Uterus (tissue), 3 donors: ENCODE measurements at regions not wholly inside any gene's neighbourhood (a gene's known extent, or its start where the extent isn't known, plus 50 kb on each side); places are given as distances from the start of the nearest gene placed in this dataset.

ENCODE experiments used
- DNase-seq, 2 donors: peaks; one replicate each; pipeline ENCODE4 v3.0.0-alpha.2; 2019 to 2020
- H3K27ac ChIP-seq, 2 donors: fragments of 200-600 bp; sonication (generic); 1 replicate in 1 of 2; 2 replicates in 1 of 2; pipeline ENCODE4 v1.5.1; 2016 to 2018
- H3K27me3 ChIP-seq, 2 donors: fragments of 200-600 bp; sonication (generic); one replicate each; pipeline ENCODE4 v1.5.1; 2018 to 2019; ENCODE audit warnings: control low read depth in 1 of 2
- H3K36me3 ChIP-seq, 2 donors: fragments of 200-600 bp; sonication (generic); one replicate each; pipeline ENCODE4 v1.5.1; 2019; ENCODE audit warnings: control low read depth in 1 of 2
- H3K4me1 ChIP-seq, 2 donors: fragments of 200-600 bp; sonication (generic); one replicate each; pipeline ENCODE4 v1.5.1; 2018 to 2019; ENCODE audit warnings: control low read depth in 1 of 2
- H3K4me3 ChIP-seq, 2 donors: fragments of 200-600 bp; sonication (generic); 1 replicate in 1 of 2; 2 replicates in 1 of 2; pipeline ENCODE4 v1.5.1; 2018 to 2019; ENCODE audit warnings: mild to moderate bottlenecking in 1 of 2
- H3K9me3 ChIP-seq, 2 donors: fragments of 200-600 bp; sonication (generic); one replicate each; pipeline ENCODE4 v1.5.1; 2019; ENCODE audit warnings: control low read depth in 1 of 2
- POLR2A ChIP-seq, 2 donors: fragments of 450-650 bp; IDR thresholded peaks; one replicate each; pipeline ENCODE4 v1.6.1; 2016; ENCODE audit warnings: antibody characterized with exemption in 2 of 2, mild to moderate bottlenecking in 1 of 2, moderate library complexity in 1 of 2
- intact Hi-C: fragments of 100-400 bp; cut with DNase I; formaldehyde crosslinking; loops from one replicate; pipeline ENCODE4 v1.15.1; 2023; ENCODE audit warnings: low total_unique reads
- TF ChIP-seq, protein P1 (sequence below), 4 experiments: fragments of 200-600 bp in 2 of 4; fragments of 450-650 bp in 2 of 4; sonication (generic) in 2 of 4; IDR thresholded peaks; one replicate each; pipeline ENCODE4 v1.5.1; 2016 to 2019; ENCODE audit warnings: antibody characterized with exemption in 4 of 4, mild to moderate bottlenecking in 2 of 4, moderate library complexity in 1 of 4
- donor health status: DM: yes; HTN: yes; CAD: no.

GRCh38 chr20:52434041-52434425, 242.5 kb upstream of the ZFP64 start:
- intact Hi-C loops: no loop called here
- H3K36me3 ChIP-seq: no peaks in the 10 kb centered on the region
- H3K4me3 ChIP-seq: no peak overlapping the region
- H3K4me1 ChIP-seq: no peaks in the 10 kb centered on the region
- TF ChIP-seq, protein P1, sequence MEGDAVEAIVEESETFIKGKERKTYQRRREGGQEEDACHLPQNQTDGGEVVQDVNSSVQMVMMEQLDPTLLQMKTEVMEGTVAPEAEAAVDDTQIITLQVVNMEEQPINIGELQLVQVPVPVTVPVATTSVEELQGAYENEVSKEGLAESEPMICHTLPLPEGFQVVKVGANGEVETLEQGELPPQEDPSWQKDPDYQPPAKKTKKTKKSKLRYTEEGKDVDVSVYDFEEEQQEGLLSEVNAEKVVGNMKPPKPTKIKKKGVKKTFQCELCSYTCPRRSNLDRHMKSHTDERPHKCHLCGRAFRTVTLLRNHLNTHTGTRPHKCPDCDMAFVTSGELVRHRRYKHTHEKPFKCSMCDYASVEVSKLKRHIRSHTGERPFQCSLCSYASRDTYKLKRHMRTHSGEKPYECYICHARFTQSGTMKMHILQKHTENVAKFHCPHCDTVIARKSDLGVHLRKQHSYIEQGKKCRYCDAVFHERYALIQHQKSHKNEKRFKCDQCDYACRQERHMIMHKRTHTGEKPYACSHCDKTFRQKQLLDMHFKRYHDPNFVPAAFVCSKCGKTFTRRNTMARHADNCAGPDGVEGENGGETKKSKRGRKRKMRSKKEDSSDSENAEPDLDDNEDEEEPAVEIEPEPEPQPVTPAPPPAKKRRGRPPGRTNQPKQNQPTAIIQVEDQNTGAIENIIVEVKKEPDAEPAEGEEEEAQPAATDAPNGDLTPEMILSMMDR (IDR thresholded peaks at IDR 0.05): no peak
- TF ChIP-seq POLR2A (IDR thresholded peaks at IDR 0.05): no peak
- no peak overlapping the region for H3K27ac ChIP-seq
- H3K27me3 ChIP-seq: no peaks in the 10 kb centered on the region
- no peaks in the 10 kb centered on the region for H3K9me3 ChIP-seq
- no peak for DNase-seq

DNA sequence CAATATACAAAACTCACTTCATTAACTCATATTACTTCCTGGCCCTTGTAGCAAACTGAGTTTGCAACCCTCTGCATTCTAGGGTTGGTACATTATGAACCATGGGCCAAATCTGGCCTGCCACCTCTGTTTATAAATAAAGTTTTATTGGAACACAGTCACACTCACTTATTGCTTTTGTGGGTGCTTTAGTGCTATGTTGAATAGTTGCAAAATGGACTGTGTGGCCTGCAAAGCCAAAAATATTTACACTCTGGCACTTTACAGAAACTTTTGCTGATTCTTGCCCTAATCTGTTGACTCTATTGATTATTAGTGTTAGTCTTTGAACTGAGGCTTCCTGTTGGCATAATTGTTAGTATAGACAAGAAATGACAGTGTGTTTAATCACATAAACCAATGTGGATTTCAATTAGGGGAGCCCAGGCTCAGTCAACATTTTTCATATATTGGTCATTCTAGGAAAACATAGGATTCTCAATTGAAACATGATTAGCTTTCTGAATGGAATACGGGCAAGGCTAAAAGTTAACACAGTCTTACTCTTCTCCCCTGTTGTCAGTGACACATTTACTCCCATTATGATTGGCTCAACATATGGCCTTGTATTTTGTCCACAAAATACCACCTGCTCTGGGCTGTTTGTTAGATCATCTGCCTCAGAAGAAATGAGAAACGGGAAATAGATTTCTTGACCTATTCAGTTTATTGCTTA, 241.9 kb upstream of the ZFP64 start:
- DNase-seq: no peak
- Histone ChIP-seq H3K27ac (no peak overlapping the region), H3K36me3 (no peaks in the 10 kb centered on the region), H3K9me3 (no peaks in the 10 kb centered on the region), H3K27me3 (no peaks in the 10 kb centered on the region), H3K4me1 (no peaks in the 10 kb centered on the region), H3K4me3 (no peak overlapping the region)
- TF ChIP-seq POLR2A (IDR thresholded peaks at IDR 0.05): no peak
- TF ChIP-seq, protein P1 (IDR thresholded peaks at IDR 0.05): no peak
- intact Hi-C loops: no loop called here

DNA sequence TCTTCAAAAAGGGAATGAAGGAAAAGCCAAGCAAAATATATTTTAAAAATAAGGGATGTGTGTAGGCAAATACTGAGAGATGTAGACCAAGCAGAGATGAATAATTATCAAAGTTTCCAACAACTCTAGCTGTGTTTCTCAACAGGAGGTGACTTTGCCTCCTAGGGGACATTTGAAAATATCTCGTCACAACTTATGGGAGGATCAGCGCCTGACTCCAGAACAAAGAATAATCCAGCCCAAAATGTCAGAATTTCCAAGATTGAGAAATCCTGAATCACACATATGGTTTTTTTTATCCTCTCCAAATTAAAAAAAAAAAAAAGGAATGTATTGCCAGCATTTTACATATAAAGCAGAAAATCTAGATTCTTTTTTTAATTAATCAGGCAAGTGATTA, 241.2 kb upstream of the ZFP64 start:
- Histone ChIP-seq H3K4me1 (no peaks in the 10 kb centered on the region), H3K9me3 (no peaks in the 10 kb centered on the region), H3K27ac (no peak overlapping the region), H3K36me3 (no peaks in the 10 kb centered on the region), H3K4me3 (no peak overlapping the region), H3K27me3 (no peaks in the 10 kb centered on the region)
- DNase-seq: no peak
- intact Hi-C loops: no loop called here
- TF ChIP-seq, protein P1 (IDR thresholded peaks at IDR 0.05): no peak
- TF ChIP-seq POLR2A (IDR thresholded peaks at IDR 0.05): no peak

GRCh38 chr20:52429029-52429428, 237.4 kb upstream of the ZFP64 start:
- TF ChIP-seq, protein P1 (IDR thresholded peaks at IDR 0.05): no peak
- TF ChIP-seq POLR2A (IDR thresholded peaks at IDR 0.05): no peak
- no peak overlapping the region for H3K27ac ChIP-seq
- no peak overlapping the region for H3K4me3 ChIP-seq
- no peaks in the 10 kb centered on the region for H3K36me3 ChIP-seq
- no peaks in the 10 kb centered on the region for H3K27me3 ChIP-seq
- no peaks in the 10 kb centered on the region for H3K4me1 ChIP-seq
- DNase-seq: no peak
- intact Hi-C loops: no loop called here
- no peaks in the 10 kb centered on the region for H3K9me3 ChIP-seq

DNA sequence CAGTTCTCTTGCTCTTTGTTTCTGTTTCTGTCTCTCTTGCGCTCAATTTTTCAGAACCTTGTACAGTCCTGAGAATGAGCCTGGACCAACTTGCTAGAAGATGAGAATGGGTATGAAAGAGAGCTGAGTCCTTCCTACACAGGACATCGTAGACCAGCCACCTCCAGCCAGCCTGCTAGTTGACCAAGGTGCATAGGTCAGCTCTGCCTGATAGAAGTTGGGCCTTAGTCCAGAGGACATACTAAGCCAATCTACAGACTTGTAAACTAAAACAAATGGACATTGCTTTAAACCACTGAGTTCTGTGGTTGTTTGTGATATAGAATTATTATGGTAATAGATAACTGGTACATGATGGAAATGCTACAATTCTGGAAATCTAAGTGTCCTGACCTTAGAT, 236.4 kb upstream of the ZFP64 start:
- H3K4me3 ChIP-seq: no peak overlapping the region
- TF ChIP-seq POLR2A (IDR thresholded peaks at IDR 0.05): no peak
- TF ChIP-seq, protein P1 (IDR thresholded peaks at IDR 0.05): no peak
- H3K27me3 ChIP-seq: no peaks in the 10 kb centered on the region
- H3K4me1 ChIP-seq: no peaks in the 10 kb centered on the region
- no peak for DNase-seq
- no peaks in the 10 kb centered on the region for H3K36me3 ChIP-seq
- intact Hi-C loops: no loop called here
- H3K9me3 ChIP-seq: no peaks in the 10 kb centered on the region
- H3K27ac ChIP-seq: no peak overlapping the region
